GM23248 (cell line): ENCODE measurements at regions not wholly inside any gene's neighbourhood (a gene's known extent, or its start where the extent isn't known, plus 50 kb on each side); places are given as distances from the start of the nearest gene placed in this dataset.

ENCODE experiments used
- DNase-seq: peaks from one replicate; pipeline ENCODE4 v3.0.0-alpha.2; 2015
- H2AFZ ChIP-seq: fragments of 200-600 bp; sonication (generic); 2 replicates; pipeline ENCODE4 v1.6.1; 2016; ENCODE audit warnings: antibody characterized with exemption
- H3F3A ChIP-seq: fragments of 200-600 bp; sonication (generic); 2 replicates; pipeline ENCODE4 v1.6.1; 2016; ENCODE audit warnings: mild to moderate bottlenecking, antibody characterized with exemption, mixed run types; ENCODE audit not compliant: insufficient read depth
- H3K27ac ChIP-seq: fragments of 200-600 bp; sonication (generic); 2 replicates; pipeline ENCODE4 v1.5.1; 2016; ENCODE audit warnings: mild to moderate bottlenecking
- H3K27me3 ChIP-seq: fragments of 200-600 bp; sonication (generic); replicated peaks from 2 replicates; pipeline ENCODE4 v1.6.1; 2016; ENCODE audit warnings: mild to moderate bottlenecking; ENCODE audit not compliant: insufficient read depth
- H3K36me3 ChIP-seq: fragments of 200-600 bp; sonication (generic); 2 replicates; pipeline ENCODE4 v1.6.1; 2016; ENCODE audit warnings: low read depth, mild to moderate bottlenecking
- H3K4me1 ChIP-seq: fragments of 200-600 bp; sonication (generic); 2 replicates; pipeline ENCODE4 v1.6.1; 2016; ENCODE audit warnings: mild to moderate bottlenecking; ENCODE audit not compliant: insufficient read depth
- H3K4me2 ChIP-seq: fragments of 200-600 bp; sonication (generic); one replicate; pipeline ENCODE4 v1.6.1; 2016; ENCODE audit warnings: mild to moderate bottlenecking; ENCODE audit not compliant: unreplicated experiment
- H3K4me3 ChIP-seq: fragments of 200-600 bp; sonication (generic); 2 replicates; pipeline ENCODE4 v1.5.1; 2016; ENCODE audit warnings: mild to moderate bottlenecking
- H3K79me2 ChIP-seq: fragments of 200-600 bp; sonication (generic); 2 replicates; pipeline ENCODE4 v1.6.1; 2016; ENCODE audit warnings: mild to moderate bottlenecking; ENCODE audit not compliant: insufficient read depth
- H3K9ac ChIP-seq: fragments of 200-600 bp; sonication (generic); 2 replicates; pipeline ENCODE4 v1.6.1; 2016; ENCODE audit warnings: mild to moderate bottlenecking
- H3K9me2 ChIP-seq: fragments of 200-600 bp; sonication (generic); 2 replicates; pipeline ENCODE4 v1.6.1; 2016; ENCODE audit warnings: mixed run types, mild to moderate bottlenecking, moderate library complexity; ENCODE audit not compliant: insufficient read depth
- H3K9me3 ChIP-seq: fragments of 200-600 bp; sonication (generic); one replicate; pipeline ENCODE4 v1.6.1; 2017; ENCODE audit warnings: low read depth
- H4K20me1 ChIP-seq: fragments of 200-600 bp; sonication (generic); 2 replicates; pipeline ENCODE4 v1.6.0; 2016; ENCODE audit not compliant: insufficient read depth
- EZH2 ChIP-seq: fragments of 200-600 bp; sonication (generic); IDR thresholded peaks from 2 replicates; pipeline ENCODE4 v1.6.1; 2018; ENCODE audit warnings: antibody characterized with exemption, mild to moderate bottlenecking; ENCODE audit not compliant: insufficient read depth, poor library complexity, severe bottlenecking
- EZH2phosphoT487 ChIP-seq: fragments of 200-600 bp; sonication (generic); IDR thresholded peaks from 2 replicates; pipeline ENCODE4 v1.6.1; 2018; ENCODE audit warnings: antibody characterized with exemption, moderate library complexity, mild to moderate bottlenecking, low read depth; ENCODE audit not compliant: insufficient read depth
- WGBS, 2 experiments: methylation state at CpG; one replicate each; pipeline ENCODE4 v1.1.6; 2015 to 2017; ENCODE audit warnings: low lambda C conversion rate in 2 of 2, low coverage in 1 of 2; ENCODE audit errors: missing lambda C conversion rate in 2 of 2; 5-methylcytosine and 5-hydroxymethylcytosine counted together
- in situ Hi-C: fragments of 300-500 bp; cut with MboI; formaldehyde crosslinking; loops from 2 replicates; pipeline ENCODE4 v1.15.0; 2020

DNA sequence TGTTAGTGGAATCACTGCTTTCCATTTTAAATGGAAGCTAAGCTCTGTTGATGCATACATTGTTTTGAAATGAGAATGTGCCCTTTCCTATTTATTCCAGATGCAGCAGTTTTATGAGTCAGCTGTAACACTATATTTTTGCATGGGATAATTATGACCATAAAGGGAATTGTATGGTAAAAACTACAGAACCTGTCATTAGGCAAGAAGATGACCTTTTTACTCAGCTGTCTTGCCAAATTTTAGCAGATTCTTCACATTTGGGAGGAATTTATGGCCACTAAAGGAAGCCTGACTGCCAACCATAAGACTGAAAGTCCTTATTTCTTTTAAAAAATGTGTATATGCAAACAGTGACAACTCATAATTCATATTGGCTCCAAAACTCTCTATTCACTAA is 356.3 kb upstream of the PRMT6 start:
- Histone ChIP-seq H3K4me3 (peak overlapping the region; percentile 34), H3K4me1 (peaks cover 25% of the 10 kb centered on the region), H3K36me3 (no peaks in the 10 kb centered on the region), H3K9ac (no peak overlapping the region), H2AFZ (peak overlapping the region; percentile 53; the same call in 1 of the 2 replicates), H3K27ac (peak overlapping the region; percentile 46), H3K27me3 (no peaks in the 10 kb centered on the region), H4K20me1 (no peaks in the 10 kb centered on the region), H3K79me2 (no peaks in the 10 kb centered on the region), H3K9me2 (0 out of 2 replicates have a peak, but pooled peaks cover 4% of the 10 kb centered on the region), H3K9me3 (no peaks in the 10 kb centered on the region), H3K4me2 (peak overlapping the region; percentile 70), H3F3A (peaks cover 10% of the 10 kb centered on the region; the same call in 1 of the 2 replicates)
- TF ChIP-seq EZH2: no peak
- TF ChIP-seq EZH2phosphoT487: no peak
- DNase-seq: peak; percentile 76
- in situ Hi-C loops: no loop called here

DNA sequence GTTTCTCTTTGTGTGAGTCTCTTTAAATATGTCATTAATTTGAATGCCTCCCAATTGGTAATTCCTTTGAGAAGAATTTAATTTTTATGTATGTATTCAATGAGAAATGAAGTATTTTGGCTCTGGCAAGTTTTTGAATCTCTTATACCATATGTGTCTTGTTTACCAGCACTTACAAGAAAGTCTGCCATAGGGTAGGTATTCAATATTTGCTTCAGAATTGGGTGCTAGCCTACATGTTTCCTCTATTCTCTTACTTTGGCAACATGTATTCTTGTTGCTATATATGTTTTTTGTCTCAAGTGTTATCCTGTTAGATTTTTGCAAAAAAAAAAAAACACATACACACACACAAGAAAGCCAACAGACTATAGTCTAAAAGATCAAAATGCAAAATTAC is 350.5 kb upstream of the PRMT6 start:
- Histone ChIP-seq H2AFZ (no peak overlapping the region), H3K27me3 (no peaks in the 10 kb centered on the region), H3K4me1 (no peaks in the 10 kb centered on the region), H4K20me1 (no peaks in the 10 kb centered on the region), H3K36me3 (no peaks in the 10 kb centered on the region), H3K9ac (no peak overlapping the region), H3K4me2 (no peak overlapping the region), H3K79me2 (no peaks in the 10 kb centered on the region), H3K4me3 (no peak overlapping the region), H3K27ac (no peak overlapping the region), H3K9me3 (no peaks in the 10 kb centered on the region), H3F3A (no peaks in the 10 kb centered on the region), H3K9me2 (0 out of 2 replicates have a peak, but pooled peaks cover 4% of the 10 kb centered on the region)
- no peak for TF ChIP-seq EZH2phosphoT487
- in situ Hi-C loops: no loop called here
- DNase-seq: no peak

GRCh38 chr1:106717591-106717990 is 338.9 kb upstream of the PRMT6 start:
- H3K27me3 ChIP-seq: no peaks in the 10 kb centered on the region
- 13 to 15% methylated on average over 7 of the region's 7 CpGs for WGBS, 2 experiments
- no peaks in the 10 kb centered on the region for H4K20me1 ChIP-seq
- H3F3A ChIP-seq: no peaks in the 10 kb centered on the region
- TF ChIP-seq EZH2phosphoT487 (no peak), EZH2 (no peak)
- peak; percentile 44 for DNase-seq
- H3K9ac ChIP-seq: no peak overlapping the region
- H3K79me2 ChIP-seq: no peaks in the 10 kb centered on the region
- H3K4me3 ChIP-seq: peak overlapping the region; percentile 59
- in situ Hi-C loops: no loop called here
- no peaks in the 10 kb centered on the region for H3K9me3 ChIP-seq
- H3K36me3 ChIP-seq: no peaks in the 10 kb centered on the region
- 0 out of 2 replicates have a peak, but pooled peaks cover 3% of the 10 kb centered on the region for H3K4me1 ChIP-seq
- H2AFZ ChIP-seq: peak overlapping the region; percentile 67
- H3K9me2 ChIP-seq: no peaks in the 10 kb centered on the region
- H3K4me2 ChIP-seq: peak overlapping the region; percentile 24
- H3K27ac ChIP-seq: no peak overlapping the region

DNA sequence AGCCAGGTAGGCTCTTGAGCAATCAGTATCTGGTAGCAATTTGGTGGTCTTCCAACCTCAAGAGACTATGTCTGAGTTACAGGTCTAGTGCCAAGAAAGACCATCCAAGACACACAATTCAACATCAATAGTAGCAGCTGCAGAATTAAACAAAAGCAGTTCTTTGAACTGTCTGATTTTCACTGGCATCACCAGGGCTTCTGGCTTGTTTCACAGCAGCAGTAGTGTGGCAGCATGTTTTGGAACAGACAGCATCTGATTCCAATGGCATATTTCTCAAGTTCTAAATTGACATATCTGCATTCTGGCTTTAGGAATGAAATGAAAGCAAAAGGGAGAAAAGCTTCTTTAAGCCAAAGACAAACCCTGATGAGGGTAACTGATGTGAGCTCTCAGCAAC is 334.7 kb upstream of the PRMT6 start:
- H3K79me2 ChIP-seq: no peaks in the 10 kb centered on the region
- H3F3A ChIP-seq: no peaks in the 10 kb centered on the region
- peak overlapping the region; percentile 66 for H2AFZ ChIP-seq
- H3K9ac ChIP-seq: no peak overlapping the region
- in situ Hi-C loops: no loop called here
- no peaks in the 10 kb centered on the region for H4K20me1 ChIP-seq
- H3K9me2 ChIP-seq: no peaks in the 10 kb centered on the region
- no peaks in the 10 kb centered on the region for H3K36me3 ChIP-seq
- peak; percentile 3 for DNase-seq
- H3K4me3 ChIP-seq: peak overlapping the region; percentile 51
- H3K4me1 ChIP-seq: 0 out of 2 replicates have a peak, but pooled peaks cover 3% of the 10 kb centered on the region
- no peaks in the 10 kb centered on the region for H3K27me3 ChIP-seq
- no peaks in the 10 kb centered on the region for H3K9me3 ChIP-seq
- no peak for TF ChIP-seq EZH2phosphoT487
- TF ChIP-seq EZH2: no peak
- H3K27ac ChIP-seq: no peak overlapping the region
- H3K4me2 ChIP-seq: peak overlapping the region; percentile 52

- H2AFZ ChIP-seq: peak overlapping the region; percentile 66
- no peak overlapping the region for H3K9ac ChIP-seq
- TF ChIP-seq EZH2: no peak
- no peak for TF ChIP-seq EZH2phosphoT487
Measured at GRCh38 chr1:106722466-106722865, 334.0 kb upstream of the PRMT6 start.

More at GRCh38 chr1:106722466-106722865, 334.0 kb upstream of the PRMT6 start:
- no peaks in the 10 kb centered on the region for H3F3A ChIP-seq
- peak overlapping the region; percentile 51 for H3K4me3 ChIP-seq
- no peak for DNase-seq
- H3K4me2 ChIP-seq: peak overlapping the region; percentile 52
- in situ Hi-C loops: no loop called here
- H3K9me3 ChIP-seq: no peaks in the 10 kb centered on the region
- H3K36me3 ChIP-seq: no peaks in the 10 kb centered on the region
- no peak overlapping the region for H3K27ac ChIP-seq
- 6 to 9% methylated on average over 1 of the region's 1 CpG for WGBS, 2 experiments
- no peaks in the 10 kb centered on the region for H4K20me1 ChIP-seq
- no peaks in the 10 kb centered on the region for H3K9me2 ChIP-seq
- no peaks in the 10 kb centered on the region for H3K79me2 ChIP-seq
- no peaks in the 10 kb centered on the region for H3K27me3 ChIP-seq
- 0 out of 2 replicates have a peak, but pooled peaks cover 3% of the 10 kb centered on the region for H3K4me1 ChIP-seq
